GM21786 (cell line): ENCODE measurements at regions not wholly inside any gene's neighbourhood (a gene's known extent, or its start where the extent isn't known, plus 50 kb on each side); places are given as distances from the start of the nearest gene placed in this dataset.

Experiments used
- ATAC-seq: cut with Tn5 transposase; IDR thresholded peaks from one replicate; pipeline ENCODE4 v1.9.1; 2021; ENCODE audit not compliant: unreplicated experiment

GRCh38 chr1:79074975-79075374 lies 68.4 kb upstream of the ADGRL4 start:
- no peak for ATAC-seq

GRCh38 chr1:79069828-79070227 lies 63.3 kb upstream of the ADGRL4 start:
- no peak for ATAC-seq

GRCh38 chr1:79059341-79059740 lies 52.8 kb upstream of the ADGRL4 start:
- ATAC-seq, result no peak
